Activated B cell treated with CpG ODN at 0.5 μM for 24 hours (primary cell): ENCODE measurements at regions not wholly inside any gene's neighbourhood (a gene's known extent, or its start where the extent isn't known, plus 50 kb on each side); places are given as distances from the start of the nearest gene placed in this dataset.

ENCODE experiments used
- ATAC-seq: fragments of 200-7000 bp; cut with Tn5 transposase; one replicate; pipeline ENCODE4 v1.10.0; 2021; ENCODE audit warnings: low read depth, mild to moderate bottlenecking, moderate library complexity
- CTCF ChIA-PET: fragments of 350-600 bp; sonication (Branson Sonifier 250); formaldehyde crosslinking; loops from one replicate; lab custom pipeline; 2021; ENCODE audit warnings: antibody characterized with exemption; lab: Charles Lee
- POLR2A ChIA-PET: fragments of 350-600 bp; sonication (Branson Sonifier 250); formaldehyde crosslinking; loops from one replicate; lab custom pipeline; 2021; ENCODE audit warnings: antibody characterized with exemption; lab: Charles Lee
- DNase-seq: peaks from one replicate; pipeline ENCODE4 v3.0.0; 2022
- H3K27ac Mint-ChIP-seq: one replicate; pipeline ENCODE4 v1.8.0; 2020; ENCODE audit warnings: mixed read lengths
- H3K27me3 Mint-ChIP-seq: one replicate; pipeline ENCODE4 v1.8.0; 2021; ENCODE audit warnings: mixed read lengths
- H3K36me3 Mint-ChIP-seq: one replicate; pipeline ENCODE4 v1.8.0; 2021; ENCODE audit warnings: low read depth, mixed read lengths
- H3K4me1 Mint-ChIP-seq: one replicate; pipeline ENCODE4 v1.8.0; 2021; ENCODE audit warnings: mixed read lengths
- H3K4me3 Mint-ChIP-seq: one replicate; pipeline ENCODE4 v1.8.0; 2020; ENCODE audit warnings: mild to moderate bottlenecking, mixed read lengths
- H3K9me3 Mint-ChIP-seq: one replicate; pipeline ENCODE4 v1.8.0; 2020; ENCODE audit warnings: mixed read lengths
- intact Hi-C: fragments of 100-400 bp; cut with micrococcal nuclease; formaldehyde crosslinking; loops from one replicate; pipeline ENCODE4 v1.15.1; 2024
- TF ChIP-seq, protein P1 (sequence below): fragments of 200-600 bp; IDR thresholded peaks from one replicate; pipeline ENCODE4 v1.8.0; 2022; ENCODE audit warnings: antibody characterized with exemption, mild to moderate bottlenecking

DNA sequence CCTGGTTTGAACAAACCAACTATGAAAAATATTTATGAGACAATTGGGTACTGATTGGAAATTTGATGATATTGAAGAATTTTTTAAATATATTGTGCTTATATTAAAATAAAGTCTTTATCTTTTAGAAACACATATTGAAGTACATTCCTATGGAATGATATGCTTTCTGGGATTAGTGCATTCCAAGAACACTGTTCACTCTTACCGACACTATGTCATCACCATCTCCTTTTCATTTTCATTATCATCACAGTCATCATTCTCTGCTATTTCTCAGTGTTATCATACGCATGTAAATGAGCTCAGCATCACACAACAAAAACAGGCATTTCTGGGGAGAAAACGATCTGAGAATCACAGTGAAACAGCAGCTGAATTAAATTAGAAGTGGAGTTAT lies 513.3 kb upstream of the CCDC196 start:
- H3K4me1 Mint-ChIP-seq, result no peaks in the 10 kb centered on the region
- ChIA-PET CTCF (interaction anchor here (1.7 kb wide), 1 partner anchor 12 kb away, joined by 3 read pairs; no protein-coding TSS in a partner anchor), POLR2A (no interaction called here)
- DNase-seq, result no peak
- H3K27me3 Mint-ChIP-seq, result peaks cover 10% of the 10 kb centered on the region
- no peaks in the 10 kb centered on the region for H3K36me3 Mint-ChIP-seq
- no peak overlapping the region for H3K27ac Mint-ChIP-seq
- TF ChIP-seq, protein P1, sequence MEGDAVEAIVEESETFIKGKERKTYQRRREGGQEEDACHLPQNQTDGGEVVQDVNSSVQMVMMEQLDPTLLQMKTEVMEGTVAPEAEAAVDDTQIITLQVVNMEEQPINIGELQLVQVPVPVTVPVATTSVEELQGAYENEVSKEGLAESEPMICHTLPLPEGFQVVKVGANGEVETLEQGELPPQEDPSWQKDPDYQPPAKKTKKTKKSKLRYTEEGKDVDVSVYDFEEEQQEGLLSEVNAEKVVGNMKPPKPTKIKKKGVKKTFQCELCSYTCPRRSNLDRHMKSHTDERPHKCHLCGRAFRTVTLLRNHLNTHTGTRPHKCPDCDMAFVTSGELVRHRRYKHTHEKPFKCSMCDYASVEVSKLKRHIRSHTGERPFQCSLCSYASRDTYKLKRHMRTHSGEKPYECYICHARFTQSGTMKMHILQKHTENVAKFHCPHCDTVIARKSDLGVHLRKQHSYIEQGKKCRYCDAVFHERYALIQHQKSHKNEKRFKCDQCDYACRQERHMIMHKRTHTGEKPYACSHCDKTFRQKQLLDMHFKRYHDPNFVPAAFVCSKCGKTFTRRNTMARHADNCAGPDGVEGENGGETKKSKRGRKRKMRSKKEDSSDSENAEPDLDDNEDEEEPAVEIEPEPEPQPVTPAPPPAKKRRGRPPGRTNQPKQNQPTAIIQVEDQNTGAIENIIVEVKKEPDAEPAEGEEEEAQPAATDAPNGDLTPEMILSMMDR, result no peak
- intact Hi-C loops, result no loop called here
- no peak for ATAC-seq
- no peak overlapping the region for H3K4me3 Mint-ChIP-seq
- no peaks in the 10 kb centered on the region for H3K9me3 Mint-ChIP-seq

- intact Hi-C loops, result no loop called here
- Mint-ChIP-seq H3K4me3 (no peak overlapping the region), H3K27me3 (peaks cover 9% of the 10 kb centered on the region), H3K4me1 (no peaks in the 10 kb centered on the region), H3K36me3 (no peaks in the 10 kb centered on the region), H3K27ac (no peak overlapping the region), H3K9me3 (peaks cover 8% of the 10 kb centered on the region)
- POLR2A ChIA-PET, result no interaction called here
- ATAC-seq, result no peak
- CTCF ChIA-PET, result no interaction called here
- DNase-seq, result no peak
- TF ChIP-seq, protein P1, result no peak
Observed at GRCh38 chr14:65975865-65976264, 510.3 kb upstream of the CCDC196 start.

GRCh38 chr14:65976761-65977404 lies 509.3 kb upstream of the CCDC196 start:
- DNase-seq (no peak), ATAC-seq (no peak)
- ChIA-PET CTCF (no interaction called here), POLR2A (no interaction called here)
- TF ChIP-seq, protein P1, result no peak
- H3K27ac Mint-ChIP-seq, result no peak overlapping the region
- no peak overlapping the region for H3K4me3 Mint-ChIP-seq
- intact Hi-C loops, result no loop called here
- H3K9me3 Mint-ChIP-seq, result peaks cover 8% of the 10 kb centered on the region
- peaks cover 13% of the 10 kb centered on the region for H3K27me3 Mint-ChIP-seq
- no peaks in the 10 kb centered on the region for H3K4me1 Mint-ChIP-seq
- no peaks in the 10 kb centered on the region for H3K36me3 Mint-ChIP-seq

GRCh38 chr14:65981192-65981843 lies 504.9 kb upstream of the CCDC196 start:
- peaks cover 9% of the 10 kb centered on the region for H3K27me3 Mint-ChIP-seq
- no peak overlapping the region for H3K4me3 Mint-ChIP-seq
- DNase-seq, result no peak
- POLR2A ChIA-PET, result no interaction called here
- H3K9me3 Mint-ChIP-seq, result peaks cover 8% of the 10 kb centered on the region
- intact Hi-C loops, result no loop called here
- no peak for ATAC-seq
- H3K27ac Mint-ChIP-seq, result no peak overlapping the region
- no peaks in the 10 kb centered on the region for H3K36me3 Mint-ChIP-seq
- CTCF ChIA-PET, result no interaction called here
- no peaks in the 10 kb centered on the region for H3K4me1 Mint-ChIP-seq
- TF ChIP-seq, protein P1, result no peak

GRCh38 chr14:65986041-65986440 lies 500.1 kb upstream of the CCDC196 start:
- no peaks in the 10 kb centered on the region for H3K4me1 Mint-ChIP-seq
- CTCF ChIA-PET, result no interaction called here
- no peaks in the 10 kb centered on the region for H3K36me3 Mint-ChIP-seq
- DNase-seq, result no peak
- peaks cover 3% of the 10 kb centered on the region for H3K27me3 Mint-ChIP-seq
- TF ChIP-seq, protein P1, result no peak
- POLR2A ChIA-PET, result no interaction called here
- intact Hi-C loops, result no loop called here
- H3K9me3 Mint-ChIP-seq, result no peaks in the 10 kb centered on the region
- ATAC-seq, result no peak
- H3K27ac Mint-ChIP-seq, result no peak overlapping the region
- H3K4me3 Mint-ChIP-seq, result no peak overlapping the region
